ENCODE measurements at regions not wholly inside any gene's neighbourhood (a gene's known extent, or its start where the extent isn't known, plus 50 kb on each side); places are given as distances from the start of the nearest gene placed in this dataset.
A peak's percentile ranks its signal among the peaks of the same experiment; 100 is the strongest.

DNA sequence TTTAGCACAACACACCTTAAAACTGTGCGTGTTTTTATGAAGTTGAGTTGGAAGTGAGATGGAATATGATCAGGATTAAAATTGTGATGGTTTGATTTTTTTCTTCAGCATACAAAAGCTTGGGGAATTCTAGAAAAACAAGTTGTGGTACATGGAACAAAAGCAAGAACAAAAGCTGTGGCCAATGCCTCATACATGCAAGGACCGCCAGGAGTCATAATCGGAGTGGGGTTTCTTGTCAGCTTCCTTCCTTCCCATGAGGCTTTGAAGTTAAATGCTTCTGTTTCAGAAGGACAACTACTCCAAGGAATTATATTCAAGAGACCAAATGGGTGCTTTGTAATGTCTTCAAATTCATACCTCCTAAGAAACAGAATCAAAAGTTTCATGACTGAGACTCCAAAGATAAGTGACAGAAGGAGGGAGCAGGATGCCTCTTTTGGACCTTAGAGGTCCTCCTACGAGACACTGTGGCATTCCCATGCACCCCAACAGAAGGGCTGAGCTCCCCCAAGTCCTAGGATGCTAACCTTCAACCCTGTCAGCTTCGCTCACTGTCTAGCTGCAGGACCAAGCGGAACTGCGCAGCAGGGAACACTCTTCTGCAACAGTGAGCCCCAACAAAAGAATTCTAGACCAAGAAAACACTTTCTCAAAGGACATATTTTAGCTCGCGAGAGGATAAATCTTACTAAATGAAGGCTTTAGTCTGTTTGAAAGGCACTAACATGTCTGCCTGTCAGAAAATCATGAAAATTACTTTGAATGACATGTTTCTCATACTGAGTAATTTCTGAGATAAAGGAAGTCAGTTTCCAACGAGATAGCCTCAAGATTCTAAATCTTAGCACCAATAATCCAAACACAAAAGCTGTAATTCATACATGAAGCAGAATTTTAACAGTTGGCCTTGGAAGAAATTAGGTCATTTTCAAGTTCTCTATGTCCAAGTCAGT is 108.5 kb upstream of the NHSL1 start:
- DNase-seq (ENCODE audit: low read depth): no peak

DNA sequence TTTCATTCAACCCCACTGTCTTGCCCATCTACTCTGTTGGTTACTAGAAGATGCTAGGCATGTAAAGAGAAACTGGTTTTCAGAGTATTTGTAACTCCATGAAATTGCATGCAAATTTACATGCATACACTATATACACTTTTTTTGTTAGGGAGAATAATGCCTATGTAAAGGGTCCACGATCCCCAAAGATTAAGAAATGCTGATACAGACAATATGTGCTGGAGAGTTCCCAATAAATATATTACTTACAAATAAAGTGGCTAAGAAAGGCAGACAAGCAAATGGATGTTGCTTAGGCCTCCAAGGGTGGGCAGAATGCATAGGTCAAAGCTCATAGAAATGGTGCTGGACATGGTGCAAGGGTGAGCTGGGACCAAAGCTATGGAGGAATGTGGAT is 109.6 kb upstream of the NHSL1 start:
- DNase-seq (ENCODE audit: low read depth): no peak

DNA sequence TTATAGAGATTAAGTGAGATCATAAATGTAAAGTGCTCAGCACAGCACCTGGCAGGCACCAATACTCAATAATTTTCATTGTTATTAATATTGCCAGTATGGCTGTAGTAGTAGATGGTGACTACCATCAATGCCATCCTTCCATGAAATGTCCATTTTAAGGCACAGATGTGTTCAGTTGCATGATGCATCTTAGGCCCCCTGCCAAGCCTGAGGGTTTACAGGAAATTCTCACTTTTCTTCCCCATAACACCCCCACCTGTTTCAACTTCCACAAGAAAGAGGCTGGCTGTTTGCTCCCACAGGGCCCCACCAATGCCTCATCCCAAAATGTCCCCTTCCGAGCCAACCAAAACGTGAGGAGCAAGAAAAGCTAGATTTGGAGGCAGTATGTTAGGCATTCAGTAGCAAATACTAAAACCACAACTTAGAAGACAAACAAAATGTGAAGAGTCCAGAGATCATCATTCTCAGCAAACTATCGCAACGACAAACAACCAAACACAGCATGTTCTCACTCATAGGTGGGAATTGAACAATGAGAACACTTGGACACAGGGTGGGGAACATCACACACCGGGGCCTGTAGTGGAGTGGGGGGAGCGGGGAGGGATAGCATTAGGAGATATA is 110.6 kb upstream of the NHSL1 start:
- DNase-seq (ENCODE audit: low read depth): no peak

DNA sequence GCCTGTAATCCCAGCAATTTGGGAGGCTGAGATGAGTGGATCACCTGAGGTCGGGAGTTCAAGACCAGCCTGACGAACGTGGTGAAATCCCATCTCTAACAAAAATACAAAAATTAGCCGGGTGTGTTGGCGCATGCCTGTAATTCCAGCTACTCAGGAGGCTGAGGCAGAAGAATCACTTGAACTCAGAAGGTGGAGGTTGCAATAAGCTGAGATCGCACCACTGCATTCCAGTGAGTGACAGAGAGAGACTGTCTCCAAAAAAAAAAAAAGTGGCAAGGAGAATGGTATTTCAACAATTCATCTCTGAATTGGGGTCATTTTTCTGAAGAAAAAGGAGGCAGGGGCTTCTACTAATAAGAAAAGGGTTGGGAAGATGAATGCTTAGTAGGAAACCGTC is 111.5 kb upstream of the NHSL1 start:
- DNase-seq (ENCODE audit: low read depth): no peak

DNA sequence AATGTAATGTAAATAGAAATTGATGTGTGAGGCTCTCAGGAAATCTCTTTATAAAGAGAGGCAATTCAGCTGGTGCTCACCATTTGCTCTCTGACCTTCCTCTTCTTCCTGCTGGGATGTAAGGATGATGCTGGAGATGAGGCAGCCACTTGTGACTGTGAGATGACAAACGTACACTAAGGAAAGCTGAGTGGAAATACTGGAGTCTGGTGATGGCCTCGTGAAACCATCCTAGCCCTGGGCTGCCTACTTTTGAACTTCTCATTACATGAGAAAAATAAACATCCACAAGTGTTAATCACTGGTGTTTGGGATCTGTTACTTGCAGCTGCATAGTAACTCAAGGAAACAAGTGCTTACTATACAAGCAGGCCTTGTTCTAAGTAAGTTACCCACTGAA is 114.9 kb upstream of the NHSL1 start:
- DNase-seq (ENCODE audit: low read depth): no peak

DNA sequence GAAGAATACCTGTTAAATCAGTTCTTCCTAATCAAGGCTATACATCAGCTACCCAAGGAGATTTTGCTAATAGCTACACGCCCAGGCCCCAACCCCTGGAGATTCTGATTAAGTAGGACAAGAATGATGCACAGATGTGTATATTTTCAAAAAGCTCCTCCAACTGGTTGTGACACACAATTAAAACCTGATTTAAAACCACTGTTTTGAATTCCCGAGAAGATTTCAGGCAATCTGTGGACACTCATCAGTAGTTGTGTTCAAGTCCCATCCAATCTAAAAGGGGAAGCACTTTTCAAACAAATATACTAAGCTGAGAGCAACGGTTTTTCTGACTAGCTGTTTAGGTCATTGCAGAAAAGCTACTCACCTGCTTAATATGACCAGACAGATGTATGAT is 118.9 kb upstream of the NHSL1 start:
- DNase-seq (ENCODE audit: low read depth): no peak

DNA sequence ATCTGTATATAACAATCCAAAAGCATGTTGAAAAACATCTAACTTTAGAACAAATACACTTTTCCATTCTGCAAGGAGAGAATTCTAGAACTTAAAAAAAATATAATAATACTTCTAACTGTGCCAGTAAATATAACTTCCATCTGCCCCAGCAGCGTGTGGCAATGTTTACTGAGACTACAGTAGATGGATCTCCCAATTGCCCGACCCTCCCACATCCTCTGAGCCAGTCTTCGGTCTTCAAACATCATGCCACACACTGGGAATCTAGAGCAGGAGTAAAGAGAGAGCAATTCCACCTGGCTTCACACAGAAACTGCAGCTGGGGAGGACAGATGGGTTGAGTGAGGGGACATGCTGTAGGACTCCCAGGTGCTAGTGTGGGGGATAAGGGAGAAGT is 121.3 kb upstream of the NHSL1 start:
- no peak for DNase-seq (ENCODE audit: low read depth)

DNA sequence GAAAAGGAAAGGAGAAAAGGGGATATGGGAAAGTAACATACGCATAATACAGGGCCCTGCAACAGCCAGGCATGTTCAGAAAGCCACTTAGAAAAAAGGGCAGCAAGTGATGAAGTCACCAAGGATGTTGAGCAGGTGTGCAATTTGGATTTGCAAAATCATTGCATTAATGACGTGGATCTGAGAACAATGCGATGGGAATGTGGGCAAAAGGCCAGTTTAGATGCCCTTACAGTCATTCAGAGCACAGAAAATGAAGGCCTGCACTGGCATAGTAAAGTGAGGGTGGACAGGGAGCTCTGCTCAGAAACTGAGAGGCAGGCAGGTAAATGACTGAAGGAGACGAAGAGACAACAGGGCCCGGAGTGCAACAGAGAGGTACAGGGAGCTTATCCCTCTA is 123.7 kb upstream of the NHSL1 start:
- no peak for DNase-seq (ENCODE audit: low read depth)

DNA sequence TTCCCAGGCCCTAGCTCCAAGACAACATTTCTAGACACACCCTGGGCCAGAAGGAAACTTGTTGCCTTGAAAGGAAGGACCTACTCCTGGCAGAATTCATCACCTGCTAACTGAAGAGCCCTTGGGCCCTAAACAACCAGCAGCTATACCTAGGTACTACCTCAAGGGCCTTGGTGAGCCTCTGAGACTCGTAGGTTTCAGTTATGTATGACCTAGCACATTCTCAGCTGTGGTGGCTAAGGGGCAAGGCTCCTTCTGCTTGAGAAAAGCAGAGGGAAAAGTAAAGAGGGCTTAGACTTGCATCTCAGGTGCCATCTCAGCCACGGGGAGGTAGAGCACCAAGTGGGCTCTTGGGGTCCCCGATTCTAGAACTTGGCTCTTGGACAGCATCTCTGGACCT is 132.3 kb upstream of the NHSL1 start:
- no peak for DNase-seq (ENCODE audit: low read depth)

DNA sequence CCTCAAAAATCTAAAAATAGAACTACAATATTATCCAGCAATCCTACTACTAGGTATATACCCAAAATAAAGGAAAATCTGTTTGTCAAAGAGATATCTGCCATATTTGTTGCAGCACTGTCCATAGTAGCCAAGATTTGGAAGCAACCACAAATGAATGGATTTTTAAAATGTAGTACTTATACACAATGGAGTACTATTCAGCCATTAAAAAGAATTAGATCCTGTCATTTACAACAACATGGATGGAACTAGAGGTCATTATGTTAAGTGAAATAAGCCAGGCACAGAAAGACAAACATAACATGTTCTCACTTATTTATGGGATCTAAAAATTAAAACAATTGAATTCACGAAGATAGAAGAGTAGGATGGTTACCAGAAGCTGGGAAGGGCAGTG is 135.7 kb upstream of the CCDC28A start:
- DNase-seq (ENCODE audit: low read depth): no peak

DNA sequence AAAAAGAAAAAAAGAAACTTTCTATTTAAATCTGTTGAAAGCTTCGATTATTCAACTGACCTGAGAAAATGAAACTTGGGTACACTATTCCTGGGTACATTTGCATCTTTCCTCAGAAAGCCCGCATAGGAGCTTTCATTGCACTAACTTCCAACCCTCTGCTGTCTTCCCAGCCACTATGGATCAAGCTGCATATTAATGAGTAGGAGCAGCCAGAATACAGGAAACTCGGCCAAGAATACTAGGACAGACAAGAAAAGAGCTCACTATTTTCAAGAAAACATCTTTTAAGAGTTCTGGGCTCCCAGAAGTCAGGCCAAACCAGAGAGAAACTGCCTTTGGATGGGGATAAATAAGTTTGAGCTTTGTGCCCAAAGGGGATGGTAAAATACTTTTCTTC is 135.0 kb upstream of the CCDC28A start:
- no peak for DNase-seq (ENCODE audit: low read depth)

DNA sequence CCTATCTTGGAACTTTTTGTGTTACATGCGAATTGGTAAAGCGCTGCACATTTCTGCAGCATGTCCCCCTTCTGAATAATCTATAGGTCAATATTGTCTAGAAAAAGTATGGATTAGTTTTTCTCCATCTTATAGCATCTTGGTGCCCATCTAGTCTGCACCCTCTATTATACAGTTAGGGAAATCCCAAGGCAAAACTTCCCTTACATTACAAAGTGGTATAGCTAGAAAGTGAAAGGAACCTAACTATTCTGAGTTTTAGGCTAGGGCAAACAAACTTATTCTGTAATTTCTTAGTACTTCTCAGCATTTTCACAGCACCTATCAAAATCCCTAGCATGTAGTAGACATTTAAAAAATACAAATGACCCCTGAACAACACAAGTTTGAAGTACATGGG is 133.5 kb upstream of the CCDC28A start:
- no peak for DNase-seq (ENCODE audit: low read depth)

DNA sequence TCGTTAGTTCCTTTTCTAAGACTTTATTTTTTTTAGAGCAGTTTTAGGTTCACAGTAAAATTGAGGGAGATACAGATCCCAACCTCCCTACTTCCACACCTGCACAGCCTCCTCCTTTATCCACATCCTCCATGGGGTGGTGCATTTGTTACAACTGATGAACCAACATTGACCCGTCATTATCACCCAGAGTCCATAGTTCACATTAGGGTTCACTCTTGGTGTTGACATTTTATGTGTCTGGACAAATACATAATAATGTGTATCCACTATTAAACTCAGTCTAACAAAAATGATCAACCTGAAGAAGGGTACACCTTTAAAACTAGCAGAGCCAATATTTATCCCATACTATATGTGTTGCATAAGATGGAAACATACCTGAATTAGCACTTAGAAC is 130.4 kb upstream of the CCDC28A start:
- DNase-seq (ENCODE audit: low read depth): no peak

DNA sequence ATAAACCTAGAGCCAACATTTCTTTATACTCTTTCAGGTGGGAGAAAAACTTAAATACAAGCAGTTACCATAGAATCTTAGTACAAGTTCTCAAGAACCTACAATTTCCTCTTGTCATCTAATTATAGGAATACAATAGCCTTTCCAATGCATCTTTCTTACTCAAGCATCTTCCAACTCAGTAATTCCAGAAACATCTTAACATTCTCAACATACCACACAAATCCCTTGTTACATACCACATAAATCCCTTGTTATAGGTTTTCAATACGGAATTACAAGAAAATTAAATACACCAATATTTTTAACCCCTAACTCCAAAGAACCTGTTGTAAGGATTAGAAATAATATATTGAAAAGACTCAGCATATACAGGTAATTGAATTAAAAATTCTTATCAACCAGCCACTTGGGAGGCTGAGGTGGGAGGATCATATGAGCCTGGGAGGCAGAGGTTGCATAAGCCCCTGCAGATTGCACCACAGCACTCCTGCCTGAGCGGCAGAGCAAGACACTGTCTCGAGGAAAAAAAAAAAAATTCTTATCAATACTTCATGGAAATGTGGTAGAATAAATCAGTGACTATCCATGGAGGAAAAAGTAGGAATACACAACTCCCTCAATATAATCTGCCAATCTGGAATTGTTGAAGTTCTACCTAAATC is 127.5 kb upstream of the CCDC28A start:
- no peak for DNase-seq (ENCODE audit: low read depth)

DNA sequence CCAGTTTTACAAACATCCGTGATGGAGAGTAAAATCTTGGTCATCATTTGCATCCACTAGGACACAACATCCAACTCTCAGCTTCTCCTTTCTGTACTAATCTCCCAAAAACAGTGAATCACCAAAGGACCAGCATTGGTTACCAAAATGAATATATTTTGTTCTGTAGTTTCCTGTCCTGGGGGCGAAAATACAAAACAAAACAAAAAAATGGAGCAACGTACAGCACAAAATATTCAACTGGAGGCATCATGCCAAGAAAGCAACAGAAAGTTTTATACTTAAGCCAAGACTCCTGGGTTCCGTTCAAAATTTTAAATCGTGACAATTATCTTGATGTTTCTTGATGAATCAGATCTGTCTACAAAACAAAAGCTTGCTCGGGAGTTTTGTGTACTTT is 126.6 kb upstream of the CCDC28A start:
- no peak for DNase-seq (ENCODE audit: low read depth)

DNA sequence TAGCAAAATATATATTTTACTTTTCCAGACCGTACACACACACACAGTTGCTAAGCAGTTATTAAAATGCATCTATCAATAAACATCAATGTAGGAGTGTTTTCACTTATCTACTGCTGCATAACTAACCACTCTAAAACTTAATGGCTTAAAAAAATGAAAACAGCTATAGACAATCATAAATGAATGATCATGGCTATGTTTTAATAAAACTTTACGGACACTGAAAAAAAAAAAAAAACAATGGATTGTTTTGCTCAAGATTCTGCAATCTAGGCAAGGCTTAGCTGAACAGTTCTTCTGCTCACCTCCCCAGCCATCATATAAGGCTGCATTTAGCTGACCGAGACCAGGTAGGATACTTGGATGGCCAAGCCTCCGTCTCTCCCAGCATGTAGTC is 125.4 kb upstream of the CCDC28A start:
- DNase-seq (ENCODE audit: low read depth): no peak

DNA sequence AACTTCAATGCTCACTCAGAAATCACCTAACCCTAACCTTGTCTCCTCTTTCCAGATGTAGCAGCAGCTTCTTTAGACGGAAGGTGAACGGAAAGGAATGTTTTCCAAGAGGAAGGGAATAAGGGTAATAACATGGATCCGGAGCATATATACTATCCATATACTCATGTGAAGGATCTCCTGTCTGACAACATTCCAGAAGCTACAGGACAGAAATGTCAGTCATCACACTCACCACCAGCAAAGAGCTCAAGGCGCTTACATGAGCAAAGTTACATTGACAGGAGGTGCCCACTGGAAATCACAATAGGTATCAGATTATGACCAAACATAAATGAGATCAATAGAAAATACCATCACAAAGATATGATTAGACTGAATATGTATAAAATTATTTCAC is 122.1 kb upstream of the CCDC28A start:
- DNase-seq (ENCODE audit: low read depth): no peak

DNA sequence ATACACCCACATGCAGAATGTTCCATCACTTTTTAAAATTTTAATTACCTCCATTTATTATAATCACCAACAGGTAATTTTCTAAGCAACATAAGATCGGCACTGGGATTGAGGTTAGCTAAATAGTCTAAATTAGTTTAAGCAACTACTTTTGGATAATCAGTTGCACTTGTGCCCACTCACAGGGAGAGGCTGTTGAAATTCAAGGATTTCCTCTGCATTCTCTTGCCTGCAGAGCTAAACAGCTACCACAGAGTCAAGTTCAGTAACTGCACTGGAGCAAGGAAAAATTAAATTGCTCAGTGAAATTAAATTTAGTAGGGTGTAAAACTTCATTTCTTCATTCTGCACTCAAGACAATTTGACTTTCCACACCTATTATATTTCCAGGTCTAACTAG is 120.7 kb upstream of the CCDC28A start:
- no peak for DNase-seq (ENCODE audit: low read depth)

DNA sequence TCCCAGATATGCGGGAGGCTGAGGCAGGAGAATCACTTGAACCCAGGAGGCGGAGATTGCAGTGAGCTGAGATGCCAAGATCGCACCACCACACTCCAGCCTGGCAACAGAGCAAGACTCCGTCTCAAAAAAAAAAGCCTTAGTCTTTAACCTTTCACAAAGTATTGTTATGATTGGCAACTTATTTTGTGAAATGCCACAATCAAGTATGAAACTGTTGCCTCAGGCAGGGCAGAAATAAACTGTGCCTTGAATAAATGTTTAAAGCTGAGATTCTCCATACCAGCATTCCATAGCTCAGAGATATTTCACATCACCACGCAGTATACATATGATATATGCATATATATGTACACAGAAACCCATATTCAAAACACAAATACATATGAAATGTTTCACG is 120.1 kb upstream of the CCDC28A start:
- no peak for DNase-seq (ENCODE audit: low read depth)

DNA sequence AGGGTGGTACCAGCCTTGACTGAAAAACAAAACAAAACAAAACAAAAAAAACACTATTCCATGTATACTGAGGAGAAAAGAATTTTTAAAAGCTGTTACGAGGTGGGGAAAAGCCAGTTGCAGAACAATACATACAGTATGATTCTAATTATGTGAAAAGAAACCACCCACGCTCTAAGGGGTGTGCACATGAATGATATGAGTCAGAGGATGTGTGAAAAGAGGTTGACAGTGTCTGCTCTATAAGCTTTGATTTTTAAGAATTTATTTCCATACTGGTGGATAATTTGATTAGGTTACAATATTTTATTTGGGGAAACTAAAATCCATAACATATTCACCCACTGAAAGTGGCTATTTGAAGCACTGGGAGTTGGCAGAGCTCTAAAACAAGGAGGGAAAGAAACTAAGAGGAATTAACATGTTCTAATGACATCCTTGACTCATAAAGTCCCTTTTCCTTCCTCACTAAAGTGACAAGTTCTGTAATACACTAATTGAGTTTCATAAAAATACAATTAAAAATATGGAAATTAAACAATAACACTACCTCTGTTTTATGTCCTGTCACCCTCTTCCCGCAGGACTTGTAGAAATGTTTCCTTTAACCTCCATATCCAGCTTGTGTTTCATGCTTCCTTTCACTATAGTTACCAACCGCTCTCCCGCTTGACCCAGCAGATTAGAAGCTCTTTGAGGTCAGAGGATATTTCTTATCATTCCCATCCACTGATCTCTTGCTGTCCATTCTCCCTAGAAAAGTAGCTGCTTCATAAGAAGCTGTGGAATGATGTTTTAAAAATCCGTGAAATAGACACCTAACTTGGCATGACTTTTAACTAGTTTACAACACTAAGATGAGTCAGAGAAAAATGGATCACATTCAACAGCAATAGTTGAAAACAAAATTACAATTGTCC is 118.6 kb upstream of the CCDC28A start:
- peak; percentile 4 for DNase-seq (ENCODE audit: low read depth)

DNA sequence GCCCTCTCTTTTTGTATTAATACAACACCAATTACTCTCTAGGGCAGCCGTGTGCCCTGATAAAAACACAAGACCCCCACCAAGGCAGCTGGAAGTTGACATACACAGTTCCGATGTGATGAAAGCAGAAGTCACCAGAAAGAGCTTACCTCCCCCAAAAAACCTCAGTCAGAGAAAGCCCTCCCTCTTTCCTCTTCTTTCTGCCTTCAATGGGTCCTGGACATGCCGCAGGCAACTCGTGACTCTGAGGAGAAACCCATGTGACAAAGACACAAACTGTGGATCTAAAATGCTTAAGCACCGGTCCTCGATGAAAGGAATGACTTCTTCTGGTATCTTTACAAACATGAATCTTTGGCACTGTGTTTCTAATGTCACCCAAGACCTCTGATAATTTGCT is 117.7 kb upstream of the CCDC28A start:
- no peak for DNase-seq (ENCODE audit: low read depth)

Data from stimulated activated CD8-positive, alpha-beta memory T cell treated with anti-CD3 and anti-CD28 coated beads, Interleukin-7, amount 100 ng/mL, for 24 hours (primary cell).